CD8-positive, alpha-beta memory T cell (primary cell): ENCODE measurements at regions not wholly inside any gene's neighbourhood (a gene's known extent, or its start where the extent isn't known, plus 50 kb on each side); places are given as distances from the start of the nearest gene placed in this dataset.

Experiments
- CTCF ChIA-PET: fragments of 350-600 bp; sonication (Branson Sonifier 250); formaldehyde crosslinking; loops from one replicate; lab custom pipeline; 2021; ENCODE audit warnings: antibody characterized with exemption; lab: Charles Lee
- POLR2A ChIA-PET: fragments of 350-600 bp; sonication (Branson Sonifier 250); formaldehyde crosslinking; loops from one replicate; lab custom pipeline; 2021; ENCODE audit warnings: antibody characterized with exemption; lab: Charles Lee
- DNase-seq, 5 donors: peaks; one replicate each; pipeline versions ENCODE4 v3.0.0 to v3.0.0-alpha.2; 2020 to 2022; ENCODE audit warnings: mixed read lengths in 1 of 5
- H3K27ac ChIP-seq: one replicate; pipeline ENCODE4 v1.7.0; 2013; ENCODE audit warnings: low read depth, mild to moderate bottlenecking, low read length, moderate library complexity
- H3K27me3 ChIP-seq: 2 replicates; pipeline ENCODE4 v1.7.0; 2013; ENCODE audit warnings: low read length, mild to moderate bottlenecking; ENCODE audit not compliant: insufficient read depth, poor library complexity, severe bottlenecking
- H3K36me3 ChIP-seq: 2 replicates; pipeline ENCODE4 v1.7.0; 2013; ENCODE audit warnings: mild to moderate bottlenecking, low read length, moderate library complexity; ENCODE audit not compliant: insufficient read depth
- H3K4me1 ChIP-seq: 2 replicates; pipeline ENCODE4 v1.7.0; 2013; ENCODE audit warnings: mild to moderate bottlenecking, low read length, moderate library complexity; ENCODE audit not compliant: insufficient read depth
- H3K4me3 ChIP-seq: 2 replicates; pipeline ENCODE4 v1.7.0; 2013; ENCODE audit warnings: mild to moderate bottlenecking, low read length
- H3K9me3 ChIP-seq: 2 replicates; pipeline ENCODE4 v1.7.0; 2013; ENCODE audit warnings: mild to moderate bottlenecking, low read length
- H3K27ac Mint-ChIP-seq, 8 donors: one replicate each; pipeline ENCODE4 v1.8.0; 2020 to 2021; ENCODE audit warnings: mixed read lengths in 8 of 8, mild to moderate bottlenecking in 6 of 8, inconsistent platforms in 3 of 8, moderate library complexity in 3 of 8
- H3K27me3 Mint-ChIP-seq, 2 donors: one replicate each; pipeline ENCODE4 v1.8.0; 2020 to 2021; ENCODE audit warnings: mixed read lengths in 2 of 2, mild to moderate bottlenecking in 1 of 2, moderate library complexity in 1 of 2
- H3K36me3 Mint-ChIP-seq, 3 donors: one replicate each; pipeline ENCODE4 v1.8.0; 2020 to 2021; ENCODE audit warnings: mixed read lengths in 3 of 3, inconsistent platforms in 1 of 3, mild to moderate bottlenecking in 1 of 3
- H3K4me1 Mint-ChIP-seq, 3 donors: one replicate each; pipeline ENCODE4 v1.8.0; 2020 to 2021; ENCODE audit warnings: mixed read lengths in 3 of 3, inconsistent platforms in 1 of 3, mild to moderate bottlenecking in 1 of 3
- H3K4me3 Mint-ChIP-seq, 7 donors: one replicate each; pipeline ENCODE4 v1.8.0; 2020 to 2021; ENCODE audit warnings: mixed read lengths in 7 of 7, mild to moderate bottlenecking in 6 of 7, moderate library complexity in 4 of 7, inconsistent platforms in 2 of 7
- H3K9me3 Mint-ChIP-seq, 5 donors: one replicate each; pipeline ENCODE4 v1.8.0; 2020 to 2022; ENCODE audit warnings: mixed read lengths in 5 of 5, mild to moderate bottlenecking in 3 of 5, moderate library complexity in 2 of 5, inconsistent platforms in 1 of 5

- peaks cover 6 to 21% (median 13%) of the 10 kb centered on the region in 3 donors for H3K4me1 Mint-ChIP-seq
- ChIA-PET POLR2A (no interaction called here), CTCF (no interaction called here)
- no peaks in the 10 kb centered on the region for H3K36me3 Mint-ChIP-seq
- H3K9me3 Mint-ChIP-seq: peaks cover 0 to 2% (median 0%) of the 10 kb centered on the region in 5 donors
- Histone ChIP-seq H3K9me3 (no peaks in the 10 kb centered on the region), H3K4me1 (peaks cover 56% of the 10 kb centered on the region), H3K27me3 (no peaks in the 10 kb centered on the region), H3K27ac (no peak overlapping the region), H3K36me3 (no peaks in the 10 kb centered on the region), H3K4me3 (no peak overlapping the region)
- no peak overlapping the region for H3K4me3 Mint-ChIP-seq
- H3K27ac Mint-ChIP-seq: no peak overlapping the region
- DNase-seq: no peak
- H3K27me3 Mint-ChIP-seq: peaks cover 12 to 18% of the 10 kb centered on the region in 2 donors
Observed at GRCh38 chr16:85304337-85304736, 192.1 kb upstream of the CIBAR2 start.

DNA sequence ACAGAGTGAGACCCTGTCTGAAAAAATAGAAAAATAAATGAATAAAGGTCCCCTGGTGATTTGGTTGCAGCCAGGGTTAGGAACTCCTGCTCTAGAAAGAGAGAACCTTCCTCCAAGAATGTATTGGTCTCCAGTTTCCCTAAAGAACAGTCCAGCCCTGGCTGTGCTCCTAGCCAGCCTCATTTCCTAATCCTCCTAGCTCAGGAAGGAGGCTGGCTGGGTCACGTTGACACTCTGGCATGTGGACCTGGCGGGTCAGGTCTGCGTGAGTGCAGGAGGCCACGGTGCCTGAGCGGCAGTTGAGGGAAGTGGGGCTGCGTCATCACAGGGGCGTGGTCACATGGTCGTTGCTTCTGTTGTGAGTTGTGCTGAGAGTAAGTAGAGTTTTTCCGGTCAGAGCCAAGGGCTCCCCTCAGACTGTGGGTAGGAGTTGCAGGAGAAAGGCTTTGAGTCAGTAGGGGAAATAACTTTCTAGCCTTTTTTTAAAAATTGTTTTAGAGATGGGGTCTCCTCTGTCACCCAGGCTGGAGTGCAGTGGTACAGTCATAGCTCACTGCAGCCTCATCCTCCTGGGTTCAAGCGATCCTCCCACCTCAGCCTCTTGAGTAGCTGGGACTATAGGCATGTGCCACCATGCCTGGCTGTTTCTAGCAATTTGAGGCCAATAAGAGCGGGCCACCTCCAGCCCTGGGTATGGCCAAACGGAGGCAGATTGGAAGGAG, 194.0 kb upstream of the CIBAR2 start:
- Histone ChIP-seq H3K27me3 (no peaks in the 10 kb centered on the region), H3K4me1 (peaks cover 73% of the 10 kb centered on the region), H3K4me3 (no peak overlapping the region), H3K9me3 (no peaks in the 10 kb centered on the region), H3K27ac (peak overlapping the region; percentile 5), H3K36me3 (no peaks in the 10 kb centered on the region)
- DNase-seq: peak in 4 of 5 donors; percentile 33 to 82 (median 59)
- Mint-ChIP-seq H3K36me3 (no peaks in the 10 kb centered on the region), H3K27me3 (peaks cover 14 to 18% of the 10 kb centered on the region in 2 donors), H3K27ac (peak overlapping the region in 3 of 8 donors; percentile 47 to 88 (median 69)), H3K4me1 (peaks cover 10 to 30% (median 19%) of the 10 kb centered on the region in 3 donors), H3K4me3 (peak overlapping the region in 4 of 7 donors; percentile 8 to 46 (median 34)), H3K9me3 (peaks cover 0 to 2% (median 0%) of the 10 kb centered on the region in 5 donors)
- ChIA-PET CTCF (interaction anchor here (0.9 to 2.0 kb wide), 2 partner anchors 9 to 61 kb away, joined by 3 to 8 read pairs; no protein-coding TSS in a partner anchor), POLR2A (no interaction called here)

- no peak overlapping the region for H3K4me3 ChIP-seq
- Mint-ChIP-seq H3K4me1 (peaks cover 14 to 35% (median 22%) of the 10 kb centered on the region in 3 donors), H3K36me3 (no peaks in the 10 kb centered on the region), H3K9me3 (peaks cover 0 to 2% (median 0%) of the 10 kb centered on the region in 5 donors), H3K27me3 (peaks cover 14 to 21% of the 10 kb centered on the region in 2 donors), H3K27ac (no peak overlapping the region), H3K4me3 (no peak overlapping the region)
- no peaks in the 10 kb centered on the region for H3K36me3 ChIP-seq
- peaks cover 80% of the 10 kb centered on the region for H3K4me1 ChIP-seq
- H3K27me3 ChIP-seq: no peaks in the 10 kb centered on the region
- CTCF ChIA-PET: interaction anchor here (0.9 to 2.0 kb wide), 3 partner anchors 10 to 61 kb away, joined by 3 to 8 read pairs (median 8); no protein-coding TSS in a partner anchor
- peak overlapping the region; percentile 5 for H3K27ac ChIP-seq
- POLR2A ChIA-PET: no interaction called here
- no peaks in the 10 kb centered on the region for H3K9me3 ChIP-seq
- no peak for DNase-seq
Observed at GRCh38 chr16:85306793-85307551, 194.7 kb upstream of the CIBAR2 start.

- no peak for DNase-seq
- Histone ChIP-seq H3K9me3 (no peaks in the 10 kb centered on the region), H3K4me3 (no peak overlapping the region), H3K27ac (no peak overlapping the region), H3K4me1 (peaks cover 80% of the 10 kb centered on the region), H3K36me3 (no peaks in the 10 kb centered on the region), H3K27me3 (no peaks in the 10 kb centered on the region)
- ChIA-PET CTCF (interaction anchor here (2.0 kb wide), 1 partner anchor 10 kb away, joined by 8 read pairs; no protein-coding TSS in a partner anchor), POLR2A (no interaction called here)
- Mint-ChIP-seq H3K4me1 (peaks cover 14 to 39% (median 25%) of the 10 kb centered on the region in 3 donors), H3K27ac (no peak overlapping the region), H3K9me3 (peaks cover 0 to 2% (median 0%) of the 10 kb centered on the region in 5 donors), H3K4me3 (no peak overlapping the region), H3K36me3 (no peaks in the 10 kb centered on the region), H3K27me3 (peaks cover 14 to 26% of the 10 kb centered on the region in 2 donors)
Observed at GRCh38 chr16:85307552-85308364, 195.5 kb upstream of the CIBAR2 start.

- DNase-seq: no peak
- H3K27ac ChIP-seq: no peak overlapping the region
Observed at GRCh38 chr16:85308611-85309540, 196.6 kb upstream of the CIBAR2 start.

GRCh38 chr16:85309656-85310587, 197.7 kb upstream of the CIBAR2 start:
- H3K27ac ChIP-seq: no peak overlapping the region
- POLR2A ChIA-PET: no interaction called here
- CTCF ChIA-PET: no interaction called here
- no peaks in the 10 kb centered on the region for H3K9me3 ChIP-seq
- H3K4me1 ChIP-seq: peaks cover 61% of the 10 kb centered on the region
- Mint-ChIP-seq H3K4me3 (peak overlapping the region in 1 of 7 donors; percentile 19), H3K36me3 (no peaks in the 10 kb centered on the region), H3K27ac (no peak overlapping the region), H3K4me1 (peaks cover 14 to 30% (median 22%) of the 10 kb centered on the region in 3 donors), H3K9me3 (no peaks in the 10 kb centered on the region), H3K27me3 (peaks cover 8 to 31% of the 10 kb centered on the region in 2 donors)
- no peaks in the 10 kb centered on the region for H3K36me3 ChIP-seq
- no peaks in the 10 kb centered on the region for H3K27me3 ChIP-seq
- no peak for DNase-seq
- H3K4me3 ChIP-seq: peak overlapping the region; percentile 49

More at GRCh38 chr16:85308611-85309540, 196.6 kb upstream of the CIBAR2 start:
- Mint-ChIP-seq H3K4me3 (no peak overlapping the region), H3K27ac (peak overlapping the region in 1 of 8 donors; percentile 12), H3K9me3 (peaks cover 0 to 2% (median 0%) of the 10 kb centered on the region in 5 donors), H3K36me3 (no peaks in the 10 kb centered on the region), H3K4me1 (peaks cover 14 to 34% (median 22%) of the 10 kb centered on the region in 3 donors), H3K27me3 (peaks cover 8 to 26% of the 10 kb centered on the region in 2 donors)
- Histone ChIP-seq H3K27me3 (no peaks in the 10 kb centered on the region), H3K36me3 (no peaks in the 10 kb centered on the region), H3K4me3 (no peak overlapping the region), H3K9me3 (no peaks in the 10 kb centered on the region), H3K4me1 (peaks cover 69% of the 10 kb centered on the region)
- POLR2A ChIA-PET: no interaction called here
- CTCF ChIA-PET: interaction anchor here (2.0 kb wide), 1 partner anchor 12 kb away, joined by 8 read pairs; no protein-coding TSS in a partner anchor
